NOMO-1 (cell line): ENCODE measurements at regions not wholly inside any gene's neighbourhood (a gene's known extent, or its start where the extent isn't known, plus 50 kb on each side); places are given as distances from the start of the nearest gene placed in this dataset.

Experiments used
- DNase-seq, 2 experiments: peaks; one replicate each; lab custom pipeline; 2025; ENCODE audit not compliant: unreplicated experiment in 2 of 2; lab: John Stamatoyannopoulos, UW

DNA sequence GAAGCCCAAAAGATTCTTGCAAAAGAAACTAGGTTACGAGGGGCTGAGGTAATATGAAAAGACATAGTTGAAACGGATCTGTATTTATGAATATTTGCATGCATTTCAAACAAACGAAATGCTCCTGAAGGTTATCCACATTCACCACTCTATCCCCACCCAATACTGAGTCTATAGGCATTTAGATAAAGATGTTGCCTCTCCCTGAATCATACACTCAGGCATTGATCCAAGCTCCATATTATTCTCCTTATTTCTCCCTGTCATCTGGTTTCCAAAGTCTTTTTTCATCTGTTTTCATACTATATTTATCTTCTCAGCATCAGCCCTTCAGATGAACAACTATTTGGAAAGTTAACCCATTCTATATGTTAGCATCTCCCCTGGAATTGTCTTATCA, 492.5 kb upstream of the TGFBR2 start:
- DNase-seq = no peak

GRCh38 chr3:30114918-30115317, 491.5 kb upstream of the TGFBR2 start:
- DNase-seq = no peak

DNA sequence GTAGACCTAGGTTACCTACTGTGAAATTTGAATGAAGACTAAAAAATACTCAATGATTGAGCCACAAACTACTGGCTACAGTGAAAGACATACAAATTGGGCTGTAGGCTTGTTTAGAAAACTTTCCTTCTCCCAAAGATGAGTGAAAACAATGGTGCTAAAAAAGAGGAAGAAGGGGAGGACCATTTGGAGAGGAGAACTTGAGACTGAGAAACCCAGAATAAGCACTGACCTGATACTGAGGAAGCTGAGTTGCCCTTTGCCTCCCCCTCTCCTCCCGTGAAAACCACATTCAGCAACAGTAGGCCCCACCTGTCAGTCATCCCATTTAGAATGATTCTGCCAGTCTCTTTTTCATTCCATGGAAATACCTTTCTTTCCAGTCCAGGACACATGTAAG, 484.0 kb upstream of the TGFBR2 start:
- peak in 1 of 2 experiments; percentile 12 for DNase-seq

GRCh38 chr3:30123224-30123623, 483.2 kb upstream of the TGFBR2 start:
- no peak for DNase-seq

DNA sequence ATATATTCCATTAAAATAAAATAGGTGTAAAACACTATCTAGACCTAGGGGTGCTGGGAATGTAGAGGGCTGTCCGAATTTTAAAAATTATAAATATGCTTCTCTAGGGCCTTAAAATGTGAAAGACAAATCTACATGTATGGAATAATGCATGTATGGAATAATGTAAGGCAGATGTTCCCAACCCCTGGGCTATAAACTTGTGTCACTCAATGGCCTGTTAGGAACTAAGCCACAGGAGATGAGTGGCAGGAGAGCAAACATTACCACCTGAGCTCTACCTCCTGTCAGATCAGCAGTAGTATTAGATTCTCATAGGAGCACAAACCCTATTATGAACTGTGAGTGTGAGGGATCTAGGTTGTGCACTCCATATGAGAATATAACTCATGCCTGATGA, 482.6 kb upstream of the TGFBR2 start:
- DNase-seq = no peak

- DNase-seq = no peak
Measured at GRCh38 chr3:30124435-30125370, 481.7 kb upstream of the TGFBR2 start.

- no peak for DNase-seq
Measured at GRCh38 chr3:30129765-30130164, 476.6 kb upstream of the TGFBR2 start.

DNA sequence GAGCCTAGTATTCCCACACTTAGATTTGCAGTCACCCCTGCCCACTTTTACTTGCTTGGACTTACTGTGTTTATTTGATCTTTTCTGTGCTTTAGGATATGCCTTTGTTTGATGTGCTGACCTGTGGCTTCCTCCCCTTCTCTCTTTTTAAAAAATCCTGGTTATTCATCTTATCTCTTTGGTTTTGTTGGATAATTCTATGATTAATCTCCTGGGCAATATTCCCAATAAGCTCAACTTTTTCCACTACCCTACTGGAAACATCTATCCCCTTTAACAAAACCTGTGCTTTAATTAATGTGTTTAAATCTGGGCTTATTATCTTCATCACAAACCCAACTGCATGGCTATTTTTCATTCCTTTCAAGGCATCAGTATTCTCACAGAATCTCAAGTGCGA, 476.0 kb upstream of the TGFBR2 start:
- no peak for DNase-seq

GRCh38 chr3:30131191-30131590, 475.2 kb upstream of the TGFBR2 start:
- DNase-seq = no peak

DNA sequence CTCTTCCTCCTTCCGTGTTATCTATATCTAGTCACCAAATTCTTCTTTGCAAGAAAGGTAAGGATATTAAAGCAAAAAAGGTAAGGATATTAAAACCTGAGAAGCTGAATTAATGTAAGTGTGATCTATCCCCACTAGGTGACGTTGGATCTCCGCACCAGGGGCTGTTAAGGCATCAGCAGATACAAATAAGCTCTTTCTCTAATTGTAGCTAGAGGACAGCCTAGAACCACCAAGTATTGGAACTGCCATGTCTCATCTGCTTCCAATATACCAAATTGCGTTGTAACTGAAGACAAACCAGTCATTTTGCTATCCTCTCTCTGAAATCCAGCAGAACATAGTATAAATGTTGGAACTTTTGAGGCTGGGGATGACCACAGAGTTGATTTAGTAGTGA, 471.2 kb upstream of the TGFBR2 start:
- no peak for DNase-seq

DNA sequence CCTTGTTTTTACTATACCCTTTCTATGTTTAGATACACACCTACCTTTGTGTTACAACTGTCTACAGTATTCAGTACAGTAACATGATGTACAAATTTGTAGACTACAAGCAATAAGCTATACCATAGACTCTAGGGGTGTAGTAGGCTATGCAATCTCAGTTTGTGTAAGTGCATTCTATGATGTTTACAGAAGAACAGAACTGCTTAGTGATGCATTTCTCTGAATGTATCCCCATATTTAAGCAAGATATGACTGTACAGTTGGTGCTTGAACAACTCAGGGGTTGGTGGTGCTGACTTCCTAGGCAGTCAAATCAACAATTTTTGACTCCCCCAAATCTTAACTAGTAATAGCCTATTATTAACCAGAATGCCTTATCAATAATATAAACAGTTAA, 467.1 kb upstream of the TGFBR2 start:
- no peak for DNase-seq

DNA sequence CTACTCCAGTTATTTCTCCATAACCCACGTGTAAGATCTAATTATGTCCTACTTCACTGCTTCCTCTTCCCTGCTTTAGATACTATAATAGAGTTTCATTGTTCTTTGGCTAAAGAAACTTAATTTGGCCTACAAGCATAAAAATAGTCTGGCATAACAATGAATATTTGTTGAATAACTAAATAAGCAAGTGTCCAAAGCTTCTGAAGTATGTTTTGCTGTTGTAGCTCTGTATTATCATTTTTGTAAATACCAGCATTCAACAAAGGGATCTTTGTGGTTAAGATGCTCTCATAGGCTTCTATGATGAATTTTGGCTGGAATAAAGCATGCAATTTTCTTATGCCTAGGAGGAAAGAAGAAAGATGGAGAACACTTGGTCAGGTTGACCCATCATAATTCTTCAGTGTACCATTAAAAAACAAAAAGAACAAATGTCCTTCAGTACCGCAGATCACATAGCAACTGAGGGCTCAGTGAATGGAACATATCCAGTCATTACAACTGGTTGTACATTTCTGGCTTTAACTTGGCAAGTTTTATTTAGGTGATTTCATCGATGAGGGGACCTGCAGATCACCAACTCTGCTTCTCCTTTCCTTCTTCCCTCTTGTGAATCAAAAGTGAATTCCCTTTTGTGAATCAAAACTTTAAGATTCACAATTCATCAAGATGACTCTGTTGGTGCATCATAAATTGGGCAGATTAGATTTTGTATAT, 465.9 kb upstream of the TGFBR2 start:
- DNase-seq = peak in 1 of 2 experiments; percentile 60

- no peak for DNase-seq
Measured at GRCh38 chr3:30141178-30141581, 465.2 kb upstream of the TGFBR2 start.

DNA sequence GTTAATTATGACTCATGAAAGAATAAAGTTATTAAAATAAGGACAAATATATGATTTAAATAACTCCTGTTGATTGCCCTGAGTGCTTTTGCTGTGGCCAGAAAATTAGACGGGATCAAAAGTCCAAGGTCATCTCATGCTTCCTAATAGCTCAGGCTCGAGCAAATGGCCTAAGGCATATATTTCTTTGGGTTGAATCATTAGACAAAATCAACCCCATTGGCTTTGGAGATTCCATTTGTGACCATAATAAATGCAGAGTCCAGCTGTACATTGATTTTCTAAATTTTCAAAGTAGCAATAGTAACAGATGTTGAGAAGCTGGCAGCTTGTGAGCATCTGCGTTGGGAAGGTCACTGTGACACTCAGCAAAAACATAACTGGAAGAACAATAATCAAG, 464.5 kb upstream of the TGFBR2 start:
- no peak for DNase-seq

GRCh38 chr3:30142946-30143345, 463.5 kb upstream of the TGFBR2 start:
- no peak for DNase-seq

GRCh38 chr3:30145281-30145680, 461.1 kb upstream of the TGFBR2 start:
- no peak for DNase-seq

- DNase-seq = no peak
Measured at GRCh38 chr3:30146978-30147377, 459.4 kb upstream of the TGFBR2 start.

DNA sequence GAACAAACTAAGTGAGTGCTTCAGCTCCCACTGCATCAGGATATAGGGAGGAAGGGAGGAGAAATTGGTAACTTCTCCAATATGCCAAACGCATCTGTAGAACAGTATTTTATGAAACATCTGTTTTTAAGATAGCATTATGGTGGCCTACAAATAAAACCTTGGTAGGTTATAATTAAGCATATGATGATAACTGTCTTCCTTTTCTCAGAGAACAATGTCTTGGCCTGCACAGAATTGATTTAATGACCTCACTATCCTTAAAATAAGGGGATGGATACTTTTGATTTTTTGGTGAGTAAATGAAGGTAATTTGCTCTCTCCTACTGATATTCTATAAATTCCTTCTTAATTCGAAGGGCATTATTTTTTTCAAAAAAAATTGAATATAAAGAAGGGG, 451.5 kb upstream of the TGFBR2 start:
- DNase-seq = no peak

- no peak for DNase-seq
Measured at GRCh38 chr3:30155755-30156154, 450.6 kb upstream of the TGFBR2 start.

- DNase-seq = peak in 1 of 2 experiments; percentile 25
Measured at GRCh38 chr3:30156586-30157498, 449.6 kb upstream of the TGFBR2 start.

DNA sequence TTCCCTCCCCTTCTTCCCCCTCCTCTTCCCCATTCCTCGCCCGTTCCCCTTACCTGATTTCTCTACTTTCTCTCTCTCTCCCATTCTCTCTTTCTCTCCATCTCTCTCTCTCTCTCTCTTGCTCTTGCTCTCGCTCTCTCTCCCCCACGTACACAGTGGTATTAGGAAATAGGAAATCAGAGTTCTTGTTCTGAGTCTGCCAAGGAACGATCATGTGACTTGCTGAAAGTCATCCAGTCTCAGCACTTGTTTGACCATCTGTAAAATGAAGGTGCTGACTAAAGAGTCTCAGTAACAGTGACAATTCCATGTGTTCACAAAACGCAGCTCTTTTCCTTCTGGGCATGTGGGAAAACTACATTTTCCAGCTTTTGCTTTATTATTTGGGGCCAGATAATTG, 445.0 kb upstream of the TGFBR2 start:
- DNase-seq = peak in 1 of 2 experiments; percentile 11
